ENCODE measurements at regions not wholly inside any gene's neighbourhood (a gene's known extent, or its start where the extent isn't known, plus 50 kb on each side); places are given as distances from the start of the nearest gene placed in this dataset.
"Not testable (repeated sequence)": the region's sequence is repeated elsewhere in the genome, so short reads cannot be mapped to it uniquely, and the experiment has no call there.

DNA sequence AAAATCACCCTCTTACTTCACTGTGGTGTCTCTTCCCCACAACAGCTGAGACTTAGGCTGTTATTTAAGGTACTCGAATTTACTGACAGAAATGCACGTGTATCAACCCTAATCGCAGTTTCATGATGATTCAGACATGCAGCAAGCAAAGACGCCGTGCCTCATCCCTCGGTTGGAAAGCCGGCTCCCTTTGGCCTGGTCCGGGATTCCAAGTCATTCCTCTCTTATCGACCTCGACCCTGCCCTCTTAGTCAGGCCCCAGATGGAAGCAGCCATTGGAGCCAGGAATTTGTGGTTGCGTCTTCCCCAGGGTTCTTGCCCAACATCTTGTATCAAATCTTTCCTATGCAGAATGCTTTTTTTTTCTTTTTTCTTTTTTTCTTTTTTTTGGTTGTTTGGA is 229.5 kb downstream of the GATA3 start:
- no peak for DNase-seq

- DNase-seq, result not testable (repeated sequence)
Observed at GRCh38 chr10:8285970-8286369, 231.5 kb downstream of the GATA3 start.

- DNase-seq, result no peak
Observed at GRCh38 chr10:8288600-8288999, 234.1 kb downstream of the GATA3 start.

- no peak for DNase-seq
Observed at GRCh38 chr10:8289186-8289924, 234.9 kb downstream of the GATA3 start.

- DNase-seq, result no peak
Observed at GRCh38 chr10:8294779-8295178, 240.3 kb downstream of the GATA3 start.

GRCh38 chr10:8295311-8295710 is 240.8 kb downstream of the GATA3 start:
- no peak for DNase-seq

DNA sequence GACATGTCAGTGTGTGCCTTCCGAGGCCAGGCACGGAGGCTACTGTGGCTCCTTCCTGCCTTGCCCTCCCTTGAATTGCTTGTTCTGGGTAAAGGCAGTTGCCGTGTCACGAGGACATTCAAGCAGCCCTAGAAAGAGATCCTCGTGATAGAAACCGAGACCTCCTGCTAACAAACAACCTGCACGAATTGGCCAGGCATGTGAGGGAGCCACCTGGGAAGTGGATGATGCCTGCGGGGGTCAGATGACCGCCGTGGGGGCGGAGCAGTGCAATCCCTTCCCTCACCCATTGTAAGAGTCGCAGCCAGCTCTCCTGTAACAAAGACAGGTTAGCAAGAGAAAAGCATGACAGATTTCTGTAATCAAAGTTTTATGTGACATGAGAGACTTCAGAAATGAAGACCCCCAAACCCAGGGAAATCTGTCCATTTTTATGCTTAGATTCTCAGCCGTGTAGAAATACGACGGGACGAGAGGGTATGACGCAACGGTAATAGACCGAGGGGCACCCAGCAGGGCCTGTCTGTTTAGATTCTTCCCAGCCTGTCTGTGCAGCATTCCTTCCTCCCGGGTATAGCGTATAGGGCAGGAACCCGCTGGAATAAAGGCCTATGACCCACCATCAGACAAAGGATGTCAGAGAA is 241.7 kb downstream of the GATA3 start:
- no peak for DNase-seq

- DNase-seq, result no peak
Observed at GRCh38 chr10:8296734-8297101, 242.2 kb downstream of the GATA3 start.

GRCh38 chr10:8297107-8297506 is 242.6 kb downstream of the GATA3 start:
- no peak for DNase-seq

- DNase-seq, result no peak
Observed at GRCh38 chr10:8297959-8298358, 243.5 kb downstream of the GATA3 start.

GRCh38 chr10:8298896-8299570 is 244.5 kb downstream of the GATA3 start:
- no peak for DNase-seq

DNA sequence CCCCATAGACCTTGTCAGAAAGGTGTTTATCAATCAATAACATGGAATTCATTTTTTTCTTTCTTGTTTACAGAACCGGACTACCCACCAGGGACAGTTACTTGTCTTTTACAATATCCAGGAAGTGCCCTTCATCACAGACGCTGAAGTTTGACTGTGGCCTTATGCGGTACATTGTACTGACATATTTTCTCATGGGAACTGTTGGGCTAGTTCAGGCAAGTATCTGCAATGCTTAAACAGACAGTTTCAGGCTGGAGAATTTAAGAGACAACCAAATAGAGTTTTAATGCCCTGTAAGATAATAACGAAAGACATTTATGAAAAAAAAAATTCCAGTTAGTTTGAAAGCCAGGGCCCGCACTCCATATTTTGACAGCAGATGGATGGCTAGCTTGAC is 246.4 kb downstream of the GATA3 start:
- DNase-seq, result no peak

GRCh38 chr10:8301333-8301732 is 246.8 kb downstream of the GATA3 start:
- DNase-seq, result no peak

GRCh38 chr10:8301831-8302230 is 247.3 kb downstream of the GATA3 start:
- no peak for DNase-seq

DNA sequence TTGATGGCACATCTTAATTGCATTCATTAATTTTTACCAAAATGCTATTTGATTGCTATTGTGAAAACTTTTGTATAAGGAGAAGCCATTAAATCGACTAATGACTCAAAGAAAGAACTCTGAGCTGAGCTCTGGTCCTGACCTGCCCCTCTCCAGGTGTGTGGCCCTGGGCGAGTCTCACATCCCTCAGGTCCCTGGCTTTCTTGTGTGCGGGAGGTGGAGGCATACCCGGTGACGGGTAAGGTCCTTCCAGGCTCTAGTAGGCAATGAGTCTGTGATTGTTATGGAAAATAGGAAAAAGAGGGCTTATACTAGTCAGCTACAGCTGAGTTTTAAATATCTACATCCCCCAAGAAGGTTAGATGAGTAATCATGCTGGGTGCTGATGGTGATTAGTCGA is 248.1 kb downstream of the GATA3 start:
- no peak for DNase-seq

DNA sequence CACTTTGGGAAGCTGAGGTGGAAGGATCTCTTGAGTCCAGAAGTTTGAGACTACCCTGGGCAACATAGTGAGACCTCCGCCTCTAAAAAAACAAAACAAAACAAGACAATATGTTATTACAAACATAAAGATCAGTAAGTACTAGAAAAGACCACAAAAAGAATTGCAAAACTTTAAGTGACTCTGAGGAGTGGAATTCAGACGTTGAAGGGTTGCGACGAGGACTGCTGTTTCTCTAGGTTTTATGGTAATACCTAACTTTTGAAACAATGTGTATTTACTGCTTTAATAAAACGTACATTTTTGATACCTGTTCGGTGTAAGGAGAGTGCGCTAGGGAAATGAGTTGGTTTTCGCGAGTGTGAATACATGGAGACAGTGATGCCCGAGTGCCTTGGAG is 250.4 kb downstream of the GATA3 start:
- no peak for DNase-seq

- no peak for DNase-seq
Observed at GRCh38 chr10:8305876-8306652, 251.6 kb downstream of the GATA3 start.

DNA sequence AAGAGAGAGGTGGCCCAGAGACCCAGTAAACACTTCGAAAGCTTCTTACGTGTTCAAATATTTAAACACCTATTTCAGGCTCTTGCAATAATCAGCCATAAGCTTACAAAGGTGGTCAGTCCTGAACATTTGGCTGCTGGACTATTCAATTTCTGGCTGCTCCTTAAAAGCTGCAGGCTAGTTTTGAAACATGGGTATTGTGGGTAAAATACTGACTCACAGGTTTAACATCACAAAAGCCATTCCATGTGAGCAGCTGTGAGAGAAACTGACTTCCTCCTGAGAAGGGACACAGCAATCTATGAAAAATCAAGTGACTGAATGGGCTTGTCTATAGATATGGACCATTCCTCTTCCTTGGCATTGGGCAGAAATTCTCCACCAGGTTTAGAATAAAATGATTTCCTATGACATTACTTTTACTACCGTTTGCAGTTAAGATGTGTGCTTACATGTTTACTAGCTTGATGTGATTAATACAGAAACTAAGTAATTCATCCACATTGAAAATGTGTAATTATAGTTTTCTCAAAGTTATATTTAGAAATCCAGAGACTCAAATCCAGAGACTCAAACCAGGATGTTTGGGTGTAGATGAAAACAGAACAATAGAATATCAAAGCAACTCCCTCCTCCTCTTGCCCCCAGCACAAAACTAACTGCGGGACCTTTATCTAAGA is 252.3 kb downstream of the GATA3 start:
- DNase-seq, result no peak

DNA sequence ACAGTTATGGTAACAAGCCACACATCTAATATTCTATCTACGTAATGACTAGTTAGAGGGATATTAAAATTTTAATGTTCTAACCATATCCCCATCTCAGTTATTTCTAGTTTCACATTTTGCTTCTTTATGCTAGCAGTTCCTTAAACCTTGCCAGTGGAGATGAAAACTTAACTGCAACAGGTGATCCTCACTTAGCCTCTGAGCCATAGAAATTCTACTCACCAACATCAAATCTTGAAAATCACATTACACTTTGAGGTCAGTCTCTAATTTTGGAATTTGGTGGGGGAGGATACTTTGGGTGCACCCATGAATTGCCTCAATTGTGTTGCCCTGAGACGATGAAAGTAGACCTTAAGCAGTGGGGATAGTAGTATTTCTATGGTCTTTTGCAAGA is 256.4 kb downstream of the GATA3 start:
- no peak for DNase-seq

GRCh38 chr10:8311526-8312070 is 257.1 kb downstream of the GATA3 start:
- DNase-seq, result no peak

GRCh38 chr10:8312079-8312478 is 257.6 kb downstream of the GATA3 start:
- no peak for DNase-seq

DNA sequence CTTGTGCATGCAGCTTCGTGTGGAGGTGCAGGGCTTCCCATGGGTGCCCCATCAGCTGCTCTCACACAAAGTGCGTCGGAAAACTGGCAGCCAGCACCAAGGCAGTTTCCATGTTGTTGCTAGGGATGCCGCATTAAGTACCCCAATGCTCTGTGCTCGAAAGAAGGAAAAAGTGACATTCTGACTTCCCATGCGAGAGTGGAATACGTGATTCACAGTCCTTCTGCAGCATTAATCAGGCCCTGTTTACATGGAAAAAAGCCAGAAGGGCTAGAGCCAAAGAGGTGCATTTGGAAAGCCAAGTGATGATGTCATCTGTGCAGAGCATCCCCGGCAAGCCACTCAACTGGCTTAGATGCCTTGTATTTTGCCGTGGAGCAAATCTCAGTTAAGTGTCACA is 258.3 kb downstream of the GATA3 start:
- DNase-seq, result no peak

DNA sequence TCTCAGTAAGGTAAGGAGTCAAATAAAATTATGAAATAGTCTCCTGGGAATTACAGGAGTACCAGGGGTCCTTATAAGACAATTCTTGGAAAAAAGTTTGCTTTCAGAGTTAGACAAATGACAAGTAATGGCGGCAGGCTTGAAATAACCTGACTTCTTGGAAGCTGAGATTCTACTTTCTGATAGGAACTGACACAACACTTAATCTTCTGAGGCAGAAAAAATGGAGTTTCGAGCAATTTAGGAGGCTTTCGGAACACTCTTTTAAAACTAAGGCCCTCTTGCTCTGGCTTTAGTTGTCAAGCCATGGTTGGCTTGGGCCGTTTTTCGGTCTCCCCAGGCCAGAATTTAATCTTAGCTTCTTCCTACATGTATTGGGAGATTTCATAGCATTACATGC is 260.0 kb downstream of the GATA3 start:
- DNase-seq, result no peak

Measured in CD4-positive, alpha-beta T cell treated with Interleukin-17A for 4 hours (primary cell).